ENCODE measurements at regions not wholly inside any gene's neighbourhood (a gene's known extent, or its start where the extent isn't known, plus 50 kb on each side); places are given as distances from the start of the nearest gene placed in this dataset.

DNA sequence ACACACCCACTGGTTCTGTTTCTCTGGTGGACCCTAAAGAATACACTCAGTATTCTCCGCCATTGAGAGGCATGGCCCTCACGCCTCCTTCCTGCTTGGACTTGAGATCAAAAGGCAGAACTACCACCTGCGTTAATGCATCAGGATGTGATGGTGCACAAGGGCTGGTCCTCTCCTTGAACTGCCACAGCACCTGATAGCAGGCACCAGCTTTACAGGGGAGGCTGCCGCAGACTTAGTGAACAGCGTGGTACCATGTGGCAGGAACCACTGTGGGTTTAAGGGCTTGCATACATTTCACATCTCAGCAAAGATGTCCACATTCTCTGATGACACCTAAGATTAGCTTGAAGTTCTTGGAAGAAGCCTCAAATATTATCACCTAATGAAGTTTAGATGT, 208.7 kb downstream of the GADD45G start:
- no peak for DNase-seq

- DNase-seq = peak; percentile 68 to 86
Observed at GRCh38 chr9:89814340-89815040, 209.7 kb downstream of the GADD45G start.

DNA sequence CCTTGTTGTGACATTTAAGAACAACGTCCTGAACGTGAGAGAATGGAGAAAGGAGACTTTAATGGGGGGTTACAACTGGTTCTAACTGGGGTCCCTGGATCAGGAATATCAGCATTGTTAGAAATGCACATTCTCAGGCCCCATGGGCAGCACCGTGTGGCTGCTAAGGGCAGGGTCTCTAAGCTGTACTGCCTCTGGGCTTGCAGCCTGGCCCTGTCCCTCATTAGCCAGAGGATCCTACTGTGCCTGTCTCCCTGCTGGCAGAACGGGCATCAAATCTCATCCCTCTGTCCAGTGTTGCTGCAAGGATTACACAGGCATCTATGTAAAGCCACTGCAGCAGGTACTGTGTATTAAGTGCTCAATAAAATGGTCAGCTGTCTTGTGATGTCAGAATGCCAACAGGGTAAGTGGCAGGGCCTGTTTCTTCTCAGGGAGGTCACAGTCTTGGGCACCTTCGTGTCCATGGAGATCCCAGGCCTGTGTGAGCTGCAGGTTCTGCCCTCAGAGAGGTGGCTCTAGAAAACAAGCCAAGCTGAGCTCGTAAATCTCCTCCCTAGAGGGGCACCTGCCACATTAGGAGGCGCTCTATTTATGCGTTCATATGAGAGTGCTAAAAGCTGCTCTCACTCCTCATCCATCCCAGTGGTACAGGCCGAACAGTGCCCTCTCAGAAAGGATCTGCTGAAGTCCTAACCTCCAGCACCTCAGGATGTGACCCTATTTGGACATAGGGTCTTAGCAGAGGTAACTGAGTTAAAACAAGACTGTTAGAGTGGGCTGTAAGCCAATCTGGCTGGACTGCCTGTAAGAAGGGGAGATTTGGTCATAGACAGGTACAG, 210.5 kb downstream of the GADD45G start:
- peak in 1 of 2 experiments; percentile 23 for DNase-seq

GRCh38 chr9:89815903-89816573, 211.2 kb downstream of the GADD45G start:
- peak in 1 of 2 experiments; percentile 23 for DNase-seq

DNA sequence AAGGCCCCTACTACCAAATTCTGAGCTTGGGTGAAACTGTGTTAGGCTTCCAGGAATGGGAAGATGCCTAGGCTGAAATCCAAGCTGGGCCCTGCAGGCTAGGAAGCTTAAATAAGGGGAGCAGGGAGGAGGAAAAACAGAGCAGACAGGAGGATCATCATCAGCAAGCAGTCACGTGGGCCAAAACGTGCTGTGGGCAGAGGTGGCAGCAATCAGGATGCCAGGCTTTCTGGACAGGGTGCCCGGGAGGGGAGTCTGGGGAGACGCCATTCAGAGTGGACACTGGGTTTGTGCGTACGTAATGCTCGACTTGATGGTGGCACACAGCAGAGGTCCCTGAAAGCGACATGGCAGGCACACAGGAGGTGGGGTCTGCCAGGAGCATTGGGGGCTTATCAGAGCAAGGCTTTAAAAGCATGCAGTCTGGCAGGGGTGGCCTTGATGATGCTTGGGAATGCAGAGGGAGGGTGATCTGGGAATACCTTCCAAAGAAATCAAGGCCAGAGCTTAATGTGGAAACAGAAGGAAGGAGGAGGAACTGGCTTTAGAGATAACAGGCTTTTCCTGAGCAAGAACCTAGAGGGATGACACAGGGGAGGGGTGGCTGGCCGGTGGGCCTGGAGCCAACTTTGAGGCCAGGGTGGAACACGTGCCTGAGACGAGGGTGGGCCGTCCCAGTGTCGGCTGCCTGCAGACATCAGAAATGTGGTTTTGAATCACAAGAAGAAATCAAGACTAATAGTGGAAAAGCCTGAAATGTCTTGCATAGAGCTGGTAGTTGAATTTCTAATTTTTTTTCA, 212.5 kb downstream of the GADD45G start:
- no peak for DNase-seq

GRCh38 chr9:89820337-89820736, 215.5 kb downstream of the GADD45G start:
- DNase-seq = no peak

DNA sequence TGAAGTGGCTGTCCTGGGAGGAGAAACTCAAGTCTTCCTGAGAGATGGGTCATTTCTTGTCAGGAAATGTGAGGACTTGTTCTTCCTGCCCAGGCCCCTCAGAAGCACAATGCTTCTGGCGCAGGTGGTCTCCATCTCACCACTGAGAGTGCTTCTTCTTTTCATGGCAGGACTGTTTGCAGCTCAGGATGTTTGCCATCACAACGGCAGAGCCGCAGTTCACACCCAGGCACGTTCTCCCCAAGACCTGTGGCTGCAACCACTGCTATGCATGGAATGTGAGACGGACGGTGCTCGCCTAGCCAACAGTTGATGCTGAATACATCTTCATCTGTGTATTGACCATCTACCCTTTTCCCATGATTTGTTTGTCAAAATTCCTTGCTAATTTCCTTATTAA, 216.3 kb downstream of the GADD45G start:
- no peak for DNase-seq

GRCh38 chr9:89822996-89823395, 218.2 kb downstream of the GADD45G start:
- no peak for DNase-seq

GRCh38 chr9:89825669-89826068, 220.9 kb downstream of the GADD45G start:
- no peak for DNase-seq

DNA sequence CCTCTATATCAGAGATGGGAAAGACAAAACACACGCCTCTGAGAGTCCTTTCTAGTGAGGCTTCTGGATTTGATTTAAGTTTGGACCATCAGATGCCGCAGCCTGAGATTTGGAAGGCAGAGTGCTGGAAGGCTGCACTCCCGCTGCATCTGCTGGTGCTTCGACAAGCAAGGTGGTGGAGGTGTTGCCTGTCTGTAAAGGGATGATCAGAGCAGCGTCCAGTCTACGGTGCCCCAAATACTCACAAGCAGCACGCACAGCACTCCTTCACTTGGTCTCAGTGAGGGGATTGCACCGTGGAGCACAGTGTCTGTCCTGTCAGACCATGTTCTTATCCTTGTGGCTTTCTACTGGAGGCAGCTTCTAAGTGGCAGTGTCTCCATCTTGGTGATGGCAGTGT, 221.4 kb downstream of the GADD45G start:
- no peak for DNase-seq

DNA sequence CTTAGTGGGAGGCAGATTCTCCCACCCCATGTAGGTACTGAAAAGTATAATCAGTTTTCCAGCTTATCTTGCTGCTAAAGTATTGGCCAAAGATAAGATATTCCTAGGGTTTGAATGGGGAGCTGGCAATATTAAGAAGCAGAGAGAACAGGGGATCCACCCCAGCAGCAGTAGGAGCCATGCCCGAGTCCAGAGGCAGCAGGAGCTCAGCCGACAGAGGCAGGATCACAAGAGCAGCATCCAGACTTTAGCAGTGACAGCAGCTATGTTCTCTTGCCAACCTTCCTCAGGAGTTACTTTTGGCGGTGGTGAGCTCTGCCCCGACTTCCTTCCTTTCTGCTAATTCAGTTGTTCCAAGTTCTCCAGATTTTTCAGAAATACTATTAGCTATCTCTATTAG, 224.5 kb downstream of the GADD45G start:
- DNase-seq = no peak

DNA sequence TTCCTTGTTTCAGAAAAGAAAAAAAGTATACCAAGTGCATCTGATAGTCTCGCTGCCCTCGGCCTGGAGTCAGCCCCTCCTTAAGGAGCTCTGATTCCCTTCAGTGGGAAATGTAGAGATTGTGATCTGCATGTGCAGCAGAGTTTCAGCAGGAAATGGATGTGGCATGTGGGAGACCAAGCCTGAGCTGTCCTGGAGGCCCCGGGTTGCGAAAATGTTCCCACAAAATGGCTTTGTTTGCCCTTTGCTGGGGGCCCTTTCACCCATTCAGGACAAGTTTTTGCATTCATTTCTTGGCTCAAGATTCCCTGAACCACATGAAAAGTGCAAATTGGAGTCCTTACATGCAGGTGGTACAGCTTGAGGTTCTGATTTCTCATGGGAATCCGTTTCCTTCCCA, 230.9 kb downstream of the GADD45G start:
- DNase-seq = no peak

DNA sequence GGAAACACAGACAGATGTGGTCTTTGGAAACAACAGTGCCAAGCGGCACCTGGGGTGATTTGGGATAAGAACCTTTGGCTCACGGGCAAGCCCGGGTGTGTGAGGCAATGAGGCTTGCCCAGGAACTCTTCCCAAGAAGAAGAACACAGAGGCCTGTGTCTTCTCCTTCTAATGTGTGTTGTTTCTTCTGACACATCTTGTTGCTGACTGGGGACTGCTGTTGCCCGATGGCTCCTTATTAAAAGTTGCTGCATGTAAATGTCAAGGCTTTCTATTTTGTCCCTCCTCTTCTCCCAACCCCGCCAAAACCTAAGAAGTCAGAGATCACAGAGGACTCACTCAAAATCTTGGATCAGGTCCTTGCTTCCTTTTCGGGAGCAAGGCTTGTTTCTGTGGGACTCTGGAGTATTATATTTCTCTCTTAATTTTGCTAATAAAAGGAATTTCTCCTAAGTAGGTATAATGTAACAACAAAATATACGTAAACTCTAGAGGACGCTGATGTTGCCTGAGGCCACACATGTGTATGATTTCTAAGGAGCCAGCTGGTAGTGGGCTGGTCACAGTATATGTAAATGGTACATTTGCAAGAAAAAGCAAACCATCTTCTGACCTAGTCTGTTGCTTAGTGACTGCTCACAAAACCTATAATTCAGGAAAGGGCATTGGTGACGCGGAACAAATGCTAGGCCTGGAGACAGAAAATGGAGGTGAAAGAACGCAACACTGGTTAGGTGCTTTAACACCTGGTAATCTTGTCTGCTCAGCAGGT, 232.5 kb downstream of the GADD45G start:
- no peak for DNase-seq

DNA sequence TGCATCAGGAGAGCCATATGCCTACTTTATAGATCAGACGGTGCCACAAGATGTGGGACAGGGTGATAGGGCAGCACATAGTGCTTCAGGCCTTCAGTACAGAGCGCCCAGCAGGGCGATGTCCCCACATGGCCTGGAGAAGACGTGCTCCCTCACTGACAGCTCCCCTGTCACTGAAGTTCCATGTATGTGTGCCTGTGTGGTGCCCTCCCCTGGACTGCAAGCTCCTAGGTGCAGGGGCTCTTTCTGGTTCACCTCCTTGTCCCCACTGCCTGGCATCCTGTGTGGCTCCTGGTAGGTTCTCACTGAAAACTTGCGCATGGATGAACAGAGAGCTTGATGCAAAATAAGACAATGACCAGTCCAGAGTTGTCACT, 233.1 kb downstream of the GADD45G start:
- no peak for DNase-seq

DNA sequence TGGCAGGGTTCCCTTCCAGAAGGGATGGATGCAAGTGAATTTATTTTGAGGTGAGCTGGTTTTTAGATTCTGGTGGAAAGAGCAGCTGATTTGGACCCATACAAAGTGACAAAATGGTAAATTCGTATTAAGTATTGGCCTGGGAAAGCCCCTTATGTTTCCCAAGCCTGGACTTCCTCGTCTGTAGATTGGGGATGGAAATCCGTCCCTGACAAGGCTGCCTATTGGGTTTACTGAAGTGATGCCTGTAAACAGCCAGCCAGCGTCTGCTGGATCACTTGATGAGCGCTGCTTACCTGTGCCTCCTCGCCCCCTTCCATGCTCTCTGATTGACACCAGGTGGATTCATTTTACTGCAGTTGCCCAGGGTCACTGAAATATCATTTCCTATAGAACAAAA, 233.8 kb downstream of the GADD45G start:
- no peak for DNase-seq

DNA sequence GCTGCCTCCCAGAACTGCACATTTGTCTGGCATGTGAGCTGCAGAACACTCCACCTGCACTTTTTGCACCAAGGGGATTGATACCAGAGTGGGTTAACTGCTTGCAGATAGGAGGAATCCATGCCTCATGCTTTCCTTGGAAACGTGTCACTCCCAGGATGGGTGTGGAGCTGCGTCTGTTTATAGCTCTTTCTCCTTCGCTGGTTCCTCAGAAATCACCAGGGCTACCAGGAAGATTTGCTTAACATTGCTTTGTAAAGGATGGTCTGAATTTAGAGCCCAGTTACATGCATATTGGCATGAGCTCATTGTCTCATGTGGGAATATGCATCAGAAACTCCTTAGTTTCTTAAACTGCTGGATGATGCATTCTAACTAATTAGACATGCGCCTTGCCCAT, 234.6 kb downstream of the GADD45G start:
- DNase-seq = no peak

DNA sequence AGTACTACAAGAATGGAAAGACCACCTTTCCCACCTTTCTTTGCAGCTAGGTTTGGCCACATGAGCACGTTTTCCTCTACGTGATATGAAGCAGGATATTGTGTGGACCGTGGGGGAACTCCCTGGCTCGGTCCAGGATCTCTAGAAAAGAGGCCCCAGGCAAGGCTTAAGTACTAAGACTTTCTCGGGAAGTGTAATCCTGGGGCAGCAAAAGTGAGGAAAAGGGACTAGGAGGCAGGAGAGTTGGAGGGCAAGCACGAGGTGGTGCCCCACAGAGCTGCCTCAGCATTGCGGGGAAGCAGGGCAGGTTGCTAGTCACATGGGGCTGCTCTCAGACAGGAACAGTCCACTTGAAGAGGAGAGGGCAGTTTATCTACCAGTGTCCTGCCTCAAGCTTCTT, 235.1 kb downstream of the GADD45G start:
- DNase-seq = peak in 1 of 2 experiments; percentile 38

DNA sequence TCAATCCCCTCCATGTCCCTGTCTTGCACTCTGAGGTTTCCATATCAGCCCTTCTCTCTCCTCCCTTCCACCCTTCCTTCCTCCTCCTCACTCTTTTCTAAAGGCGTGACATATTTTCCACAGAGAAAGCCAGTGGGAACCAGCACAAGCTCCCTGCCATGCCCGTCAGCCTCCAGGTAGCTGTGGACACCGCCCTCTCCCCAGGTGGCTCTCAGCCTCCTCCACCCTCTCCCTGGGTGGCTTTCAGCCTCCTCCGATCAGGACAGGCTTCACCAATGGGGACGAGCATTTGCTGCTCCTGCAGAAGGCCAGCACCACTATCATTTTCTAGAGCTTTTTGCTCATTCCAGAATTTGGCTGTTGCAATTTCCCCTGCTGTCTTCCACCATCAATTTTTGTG, 236.6 kb downstream of the GADD45G start:
- DNase-seq = no peak

GRCh38 chr9:89842267-89842768, 237.5 kb downstream of the GADD45G start:
- peak in 1 of 2 experiments; percentile 32 for DNase-seq

- DNase-seq = no peak
Observed at GRCh38 chr9:89843074-89843473, 238.3 kb downstream of the GADD45G start.

DNA sequence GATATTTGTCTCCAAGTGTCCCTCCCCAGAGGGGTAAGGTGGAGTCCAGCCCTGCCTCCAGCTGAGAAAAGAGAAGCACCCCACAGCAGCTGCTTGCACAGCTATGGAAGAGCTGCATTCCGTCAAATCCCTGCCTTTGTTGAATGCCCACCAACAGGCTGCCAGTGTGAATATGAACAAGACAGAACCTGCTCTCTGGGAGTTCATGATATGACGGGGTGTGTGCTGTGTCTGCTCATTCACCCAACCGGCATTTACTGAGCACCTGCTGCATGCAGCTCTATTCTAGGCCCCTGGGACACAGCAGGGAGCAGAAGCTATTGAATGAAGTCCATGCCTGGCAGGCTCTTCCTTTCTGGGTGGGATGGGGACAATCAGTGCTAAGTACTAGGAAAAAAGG, 238.8 kb downstream of the GADD45G start:
- DNase-seq = no peak

- no peak for DNase-seq
Observed at GRCh38 chr9:89844075-89844474, 239.3 kb downstream of the GADD45G start.

Data from SHP77 (cell line).